ENCODE measurements at regions not wholly inside any gene's neighbourhood (a gene's known extent, or its start where the extent isn't known, plus 50 kb on each side); places are given as distances from the start of the nearest gene placed in this dataset.

- no peaks in the 10 kb centered on the region for H3K9me3 Mint-ChIP-seq (ENCODE audit: insufficient read depth)
- Histone ChIP-seq H3K27me3 (replicated peaks in 1 of 4; ENCODE audit: control extremely low read depth in 1 of 4, control insufficient read depth in 3 of 4, insufficient read depth in 4 of 4, low read length in 3 of 4) (no peaks in the 10 kb centered on the region), H3K9me3 (ENCODE audit: control extremely low read depth in 1 of 3, control insufficient read depth in 2 of 3, insufficient read depth in 1 of 3, low read length in 2 of 3) (peaks cover 0 to 2% (median 0%) of the 10 kb centered on the region in 3 donors), H3K4me2 (replicated peaks; ENCODE audit: low read depth, low read length, poor library complexity, severe bottlenecking) (no peak overlapping the region), H3K4me1 (ENCODE audit: control insufficient read depth in 2 of 2, insufficient read depth in 2 of 2, low read length in 2 of 2) (no peaks in the 10 kb centered on the region), H3K36me3 (replicated peaks in 1 of 2; ENCODE audit: control extremely low read depth in 1 of 2, control insufficient read depth in 1 of 2, extremely low read depth in 1 of 2, insufficient read depth in 2 of 2, low read length in 1 of 2) (no peaks in the 10 kb centered on the region), H3K79me2 (ENCODE audit: control insufficient read depth, insufficient read depth, low read length) (no peaks in the 10 kb centered on the region), H4K20me1 (ENCODE audit: control insufficient read depth, insufficient read depth, low read length, poor library complexity, severe bottlenecking) (no peaks in the 10 kb centered on the region), H3K27ac (ENCODE audit: low read length in 2 of 2) (no peak overlapping the region), H3K4me3 (ENCODE audit: control extremely low read depth in 1 of 5, extremely low read depth in 1 of 5, insufficient read depth in 1 of 5, low read depth in 2 of 5, low read length in 4 of 5) (no peak overlapping the region), H2AFZ (ENCODE audit: insufficient read depth, low read depth, low read length, poor library complexity, severe bottlenecking) (no peak overlapping the region), H3K9ac (ENCODE audit: low read length) (no peak overlapping the region)
- peaks cover 3% of the 10 kb centered on the region for H3K27me3 Mint-ChIP-seq
- CTCF ChIA-PET = no interaction called here
- H3K27ac Mint-ChIP-seq = no peak overlapping the region
- TF ChIP-seq EZH2 (IDR thresholded peaks at IDR 0.05; ENCODE audit: borderline replicate concordance, insufficient read depth, low read depth, low read length, poor library complexity, severe bottlenecking) = no peak
- TF ChIP-seq CTCF (IDR thresholded peaks at IDR 0.05) = no peak
- 20% methylated on average over 1 of the region's 2 CpGs for WGBS (ENCODE audit: insufficient coverage)
- POLR2A ChIA-PET = no interaction called here
- no peaks in the 10 kb centered on the region for H3K4me1 Mint-ChIP-seq
- no peak for ATAC-seq (ENCODE audit: low read depth)
- no peak for DNase-seq
- no peak overlapping the region for H3K4me3 Mint-ChIP-seq
- intact Hi-C loops (cut with micrococcal nuclease) = no loop called here
Observed at GRCh38 chr18:44450226-44450625, 230.5 kb upstream of the SETBP1 start.

GRCh38 chr18:44452346-44452745, 228.3 kb upstream of the SETBP1 start:
- Histone ChIP-seq H3K36me3 (replicated peaks in 1 of 2; ENCODE audit: control extremely low read depth in 1 of 2, control insufficient read depth in 1 of 2, extremely low read depth in 1 of 2, insufficient read depth in 2 of 2, low read length in 1 of 2) (no peaks in the 10 kb centered on the region), H3K27ac (ENCODE audit: low read length in 2 of 2) (no peak overlapping the region), H4K20me1 (ENCODE audit: control insufficient read depth, insufficient read depth, low read length, poor library complexity, severe bottlenecking) (no peaks in the 10 kb centered on the region), H3K9me3 (ENCODE audit: control extremely low read depth in 1 of 3, control insufficient read depth in 2 of 3, insufficient read depth in 1 of 3, low read length in 2 of 3) (peaks cover 0 to 1% (median 0%) of the 10 kb centered on the region in 3 donors), H3K9ac (ENCODE audit: low read length) (no peak overlapping the region), H3K27me3 (replicated peaks in 1 of 4; ENCODE audit: control extremely low read depth in 1 of 4, control insufficient read depth in 3 of 4, insufficient read depth in 4 of 4, low read length in 3 of 4) (no peaks in the 10 kb centered on the region), H3K4me3 (ENCODE audit: control extremely low read depth in 1 of 5, extremely low read depth in 1 of 5, insufficient read depth in 1 of 5, low read depth in 2 of 5, low read length in 4 of 5) (no peak overlapping the region), H2AFZ (ENCODE audit: insufficient read depth, low read depth, low read length, poor library complexity, severe bottlenecking) (no peak overlapping the region), H3K4me2 (replicated peaks; ENCODE audit: low read depth, low read length, poor library complexity, severe bottlenecking) (no peak overlapping the region), H3K79me2 (ENCODE audit: control insufficient read depth, insufficient read depth, low read length) (no peaks in the 10 kb centered on the region), H3K4me1 (ENCODE audit: control insufficient read depth in 2 of 2, insufficient read depth in 2 of 2, low read length in 2 of 2) (no peaks in the 10 kb centered on the region)
- peaks cover 3% of the 10 kb centered on the region for H3K27me3 Mint-ChIP-seq
- H3K9me3 Mint-ChIP-seq (ENCODE audit: insufficient read depth) = no peaks in the 10 kb centered on the region
- ChIA-PET CTCF (no interaction called here), POLR2A (no interaction called here)
- H3K27ac Mint-ChIP-seq = no peak overlapping the region
- intact Hi-C loops (cut with micrococcal nuclease) = no loop called here
- H3K4me3 Mint-ChIP-seq = no peak overlapping the region
- TF ChIP-seq CTCF (IDR thresholded peaks at IDR 0.05) (no peak), EZH2 (IDR thresholded peaks at IDR 0.05; ENCODE audit: borderline replicate concordance, insufficient read depth, low read depth, low read length, poor library complexity, severe bottlenecking) (no peak)
- ATAC-seq (ENCODE audit: low read depth) = no peak
- H3K4me1 Mint-ChIP-seq = no peaks in the 10 kb centered on the region
- WGBS (ENCODE audit: insufficient coverage) = 80% methylated on average over 1 of the region's 2 CpGs
- no peak for DNase-seq

Data from B cell (primary cell).